22Rv1 (cell line): ENCODE measurements at regions not wholly inside any gene's neighbourhood (a gene's known extent, or its start where the extent isn't known, plus 50 kb on each side); places are given as distances from the start of the nearest gene placed in this dataset.

Source experiments
- H3K27ac ChIP-seq: fragments of 450-650 bp; 2 replicates; pipeline ENCODE4 v1.5.1; 2017
- ZFX ChIP-seq: fragments of 450-650 bp; IDR thresholded peaks from 2 replicates; pipeline ENCODE4 v1.6.1; 2017; ENCODE audit warnings: antibody characterized with exemption, borderline replicate concordance
- TF ChIP-seq, protein P1 (sequence below): fragments of 450-650 bp; IDR thresholded peaks from 2 replicates; pipeline ENCODE4 v1.5.1; 2017; ENCODE audit warnings: mild to moderate bottlenecking

DNA sequence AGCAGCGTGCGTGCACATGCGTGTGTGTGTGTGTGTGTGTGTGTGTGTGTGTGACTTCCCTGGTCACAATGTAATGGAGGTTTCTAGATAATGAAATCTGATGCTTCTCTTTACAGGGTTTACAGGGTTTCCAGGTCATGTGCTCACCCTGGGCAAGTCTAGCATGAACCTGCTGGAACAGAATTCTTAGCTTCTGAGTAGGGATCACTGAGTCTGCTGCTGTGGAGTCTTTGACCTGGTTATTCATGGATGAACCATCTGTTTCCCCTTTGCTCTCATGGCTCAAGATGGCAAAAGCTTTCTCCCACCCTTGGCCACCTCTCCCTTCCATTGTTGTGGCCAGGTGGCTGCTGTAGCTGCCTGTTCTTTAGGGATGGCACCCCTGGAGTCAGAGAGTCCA is 111.6 kb upstream of the SHB start:
- H3K27ac ChIP-seq: no peak overlapping the region
- TF ChIP-seq, protein P1, sequence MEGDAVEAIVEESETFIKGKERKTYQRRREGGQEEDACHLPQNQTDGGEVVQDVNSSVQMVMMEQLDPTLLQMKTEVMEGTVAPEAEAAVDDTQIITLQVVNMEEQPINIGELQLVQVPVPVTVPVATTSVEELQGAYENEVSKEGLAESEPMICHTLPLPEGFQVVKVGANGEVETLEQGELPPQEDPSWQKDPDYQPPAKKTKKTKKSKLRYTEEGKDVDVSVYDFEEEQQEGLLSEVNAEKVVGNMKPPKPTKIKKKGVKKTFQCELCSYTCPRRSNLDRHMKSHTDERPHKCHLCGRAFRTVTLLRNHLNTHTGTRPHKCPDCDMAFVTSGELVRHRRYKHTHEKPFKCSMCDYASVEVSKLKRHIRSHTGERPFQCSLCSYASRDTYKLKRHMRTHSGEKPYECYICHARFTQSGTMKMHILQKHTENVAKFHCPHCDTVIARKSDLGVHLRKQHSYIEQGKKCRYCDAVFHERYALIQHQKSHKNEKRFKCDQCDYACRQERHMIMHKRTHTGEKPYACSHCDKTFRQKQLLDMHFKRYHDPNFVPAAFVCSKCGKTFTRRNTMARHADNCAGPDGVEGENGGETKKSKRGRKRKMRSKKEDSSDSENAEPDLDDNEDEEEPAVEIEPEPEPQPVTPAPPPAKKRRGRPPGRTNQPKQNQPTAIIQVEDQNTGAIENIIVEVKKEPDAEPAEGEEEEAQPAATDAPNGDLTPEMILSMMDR: no peak
- no peak for TF ChIP-seq ZFX

DNA sequence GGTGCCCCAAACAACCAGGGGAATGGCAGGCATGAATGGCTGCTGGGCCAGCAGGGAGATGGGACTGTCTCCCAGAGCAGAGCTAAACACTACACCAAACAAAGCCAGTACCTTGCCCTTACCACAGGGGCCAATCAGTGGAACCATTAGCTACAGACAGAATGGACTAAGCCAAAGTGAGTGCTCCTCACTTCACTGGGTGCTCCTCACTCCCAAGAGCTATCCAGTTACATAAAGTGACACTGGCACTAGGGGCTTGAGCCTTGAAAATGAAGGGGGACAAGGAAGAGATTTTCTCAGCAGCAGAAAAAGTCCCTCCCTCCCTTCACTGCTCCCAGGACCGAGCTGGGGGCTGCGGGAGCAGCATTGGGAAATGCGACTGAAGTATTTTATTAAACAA is 110.9 kb upstream of the SHB start:
- no peak overlapping the region for H3K27ac ChIP-seq
- TF ChIP-seq ZFX: no peak
- TF ChIP-seq, protein P1: no peak

DNA sequence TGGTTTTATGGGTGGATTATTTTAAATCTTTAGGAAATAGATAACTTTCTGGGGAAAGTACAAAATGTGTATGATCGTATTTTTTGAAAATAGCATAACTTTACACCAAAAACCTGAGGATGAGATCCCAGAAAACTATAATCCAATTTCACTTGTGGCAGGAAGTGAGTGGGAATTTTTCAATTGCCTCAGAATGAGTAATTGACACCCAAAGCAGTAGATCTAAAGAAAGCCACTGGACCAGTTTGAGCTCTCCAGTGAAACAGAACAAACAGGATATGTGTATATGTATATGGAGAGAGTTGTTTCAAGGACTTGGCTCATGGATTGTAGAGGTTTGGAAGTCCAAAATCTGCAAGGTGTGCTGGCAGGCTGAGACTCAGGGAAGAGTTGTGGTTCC is 109.2 kb upstream of the SHB start:
- TF ChIP-seq, protein P1: no peak
- TF ChIP-seq ZFX: no peak

DNA sequence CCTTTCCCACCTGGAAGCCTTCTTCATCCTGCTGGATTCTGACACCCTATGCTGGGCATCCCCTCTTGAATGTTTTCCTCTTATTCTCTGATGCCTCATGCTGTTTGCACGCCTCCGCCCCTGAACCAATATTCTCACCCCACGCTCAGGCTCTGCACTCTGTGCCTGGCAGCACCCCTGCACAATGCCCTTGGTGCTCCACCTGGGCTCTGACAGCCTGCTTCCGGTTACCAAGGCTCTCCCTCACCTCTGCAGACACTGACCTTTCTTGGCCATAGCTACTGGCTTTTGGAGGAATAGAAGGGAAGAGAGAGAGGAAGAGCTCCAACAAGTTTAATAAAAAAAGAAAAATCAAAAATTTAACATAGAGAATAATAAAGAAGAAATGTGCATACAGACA is 108.7 kb upstream of the SHB start:
- TF ChIP-seq, protein P1: no peak
- no peak overlapping the region for H3K27ac ChIP-seq

More for the DNA sequence above, 109.2 kb upstream of the SHB start:
- H3K27ac ChIP-seq: no peak overlapping the region

DNA sequence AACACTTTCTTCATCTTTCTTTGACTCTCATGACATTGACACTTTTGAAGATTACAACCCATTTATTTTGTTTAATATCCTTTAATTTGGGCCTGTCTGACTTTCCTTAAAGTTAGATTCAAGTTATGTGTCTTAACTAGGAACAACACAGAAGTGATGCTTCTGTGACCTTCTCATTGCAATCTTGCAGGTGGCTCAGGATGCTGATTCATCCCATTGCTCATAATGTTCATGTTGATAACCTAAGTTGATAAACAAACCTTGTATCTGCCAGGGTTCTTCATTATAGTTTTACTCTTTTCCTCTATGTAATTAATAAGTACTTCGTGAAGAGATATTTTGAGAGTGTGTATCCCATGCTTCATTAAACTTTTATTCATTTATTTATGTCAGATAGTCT is 107.2 kb upstream of the SHB start:
- no peak for TF ChIP-seq ZFX
- TF ChIP-seq, protein P1: no peak
- H3K27ac ChIP-seq: no peak overlapping the region

DNA sequence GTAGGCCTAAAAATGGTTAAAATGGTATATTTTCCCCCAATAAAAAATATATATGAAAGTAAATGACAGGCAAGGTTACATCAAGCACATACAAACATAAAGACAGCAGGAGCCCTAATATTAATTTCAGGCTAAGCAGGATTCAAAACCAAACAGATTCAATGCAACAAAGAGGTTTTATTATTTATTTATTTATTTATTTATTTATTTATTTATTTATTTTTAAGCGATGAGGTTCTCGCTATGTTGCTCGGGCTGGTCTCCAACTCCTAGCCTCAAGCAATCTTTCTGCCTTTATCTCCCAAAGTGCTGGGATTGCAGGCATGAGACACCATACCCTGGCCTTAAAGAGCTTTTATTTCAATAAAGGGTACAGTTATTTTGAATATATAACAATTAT is 106.4 kb upstream of the SHB start:
- TF ChIP-seq, protein P1: no peak
- no peak for TF ChIP-seq ZFX
- no peak overlapping the region for H3K27ac ChIP-seq

DNA sequence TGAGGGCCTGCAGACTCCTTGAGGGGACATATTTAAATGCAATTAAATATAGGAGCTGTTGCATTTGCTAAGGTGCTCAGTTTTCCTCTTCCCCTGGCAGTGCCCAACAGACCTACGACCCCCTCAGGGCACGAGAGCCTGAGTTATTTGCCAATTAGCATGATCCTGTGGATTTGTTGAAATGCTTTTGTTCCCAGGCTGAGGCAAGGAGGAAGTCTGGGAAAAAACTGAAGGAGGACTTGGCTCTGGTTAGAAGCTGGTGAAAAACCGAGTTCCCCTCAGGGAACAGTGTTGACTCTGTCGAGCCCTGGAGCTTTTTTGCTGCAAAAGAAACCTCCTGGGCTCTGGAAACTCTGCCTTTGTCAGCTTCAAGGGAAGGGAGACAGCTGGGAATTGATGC is 103.6 kb upstream of the SHB start:
- H3K27ac ChIP-seq: no peak overlapping the region
- TF ChIP-seq, protein P1: no peak
- no peak for TF ChIP-seq ZFX
